GM21529 (cell line): ENCODE measurements at regions not wholly inside any gene's neighbourhood (a gene's known extent, or its start where the extent isn't known, plus 50 kb on each side); places are given as distances from the start of the nearest gene placed in this dataset.

Experiments used
- ATAC-seq: cut with Tn5 transposase; IDR thresholded peaks from one replicate; pipeline ENCODE4 v1.9.1; 2021; ENCODE audit not compliant: unreplicated experiment

DNA sequence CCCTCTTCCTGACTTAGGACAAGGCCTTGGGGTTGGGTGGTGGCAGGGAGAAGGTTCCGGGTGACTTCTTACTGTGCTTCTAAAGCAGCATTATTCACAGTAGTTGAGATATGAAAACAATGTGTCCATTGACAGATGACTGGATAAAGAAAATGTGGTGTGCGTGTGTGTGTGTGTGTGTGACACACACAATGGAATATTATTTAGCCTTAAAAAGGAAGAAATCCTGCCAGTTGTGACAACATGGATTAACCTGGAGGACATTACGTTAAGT lies 128.1 kb upstream of the RASGRP1 start:
- no peak for ATAC-seq

- ATAC-seq: no peak
Measured at GRCh38 chr15:38695249-38696108, 130.9 kb upstream of the RASGRP1 start.

DNA sequence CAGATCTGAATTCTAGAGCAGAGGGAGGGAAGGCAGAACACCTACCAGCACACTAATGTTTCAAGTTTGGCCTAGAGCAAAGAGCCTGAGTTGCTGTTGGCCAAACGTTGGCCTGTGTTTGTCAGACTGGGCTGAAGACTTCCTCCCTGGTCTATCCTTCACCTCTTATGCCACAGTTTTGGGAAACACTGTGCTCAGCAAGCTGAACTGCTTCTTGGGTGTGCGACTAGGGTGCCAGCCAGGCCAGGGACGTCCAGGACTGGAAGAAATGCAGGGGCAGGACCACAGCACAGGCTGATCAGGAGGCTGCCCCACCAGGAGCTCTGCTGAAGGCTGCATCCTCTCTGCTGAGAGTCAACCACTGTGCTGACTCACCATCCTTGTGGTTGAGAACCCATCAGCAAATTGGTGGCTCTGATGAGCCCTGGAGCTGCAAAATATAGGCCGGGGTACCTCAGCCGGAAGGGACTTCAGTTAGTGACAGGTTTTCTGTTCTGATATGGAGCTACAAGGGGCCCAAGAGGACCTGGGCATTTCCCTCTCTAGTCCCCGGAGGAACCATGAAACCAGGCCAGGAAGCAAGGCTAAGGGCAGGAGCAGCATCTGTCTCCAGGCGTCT lies 131.6 kb upstream of the RASGRP1 start:
- peak; percentile 56 for ATAC-seq

GRCh38 chr15:38696790-38697495 lies 132.3 kb upstream of the RASGRP1 start:
- no peak for ATAC-seq

GRCh38 chr15:38698254-38698653 lies 133.6 kb upstream of the RASGRP1 start:
- ATAC-seq: no peak

GRCh38 chr15:38699633-38700230 lies 135.1 kb upstream of the RASGRP1 start:
- peak; percentile 55 for ATAC-seq

GRCh38 chr15:38701149-38701548 lies 136.5 kb upstream of the RASGRP1 start:
- no peak for ATAC-seq

DNA sequence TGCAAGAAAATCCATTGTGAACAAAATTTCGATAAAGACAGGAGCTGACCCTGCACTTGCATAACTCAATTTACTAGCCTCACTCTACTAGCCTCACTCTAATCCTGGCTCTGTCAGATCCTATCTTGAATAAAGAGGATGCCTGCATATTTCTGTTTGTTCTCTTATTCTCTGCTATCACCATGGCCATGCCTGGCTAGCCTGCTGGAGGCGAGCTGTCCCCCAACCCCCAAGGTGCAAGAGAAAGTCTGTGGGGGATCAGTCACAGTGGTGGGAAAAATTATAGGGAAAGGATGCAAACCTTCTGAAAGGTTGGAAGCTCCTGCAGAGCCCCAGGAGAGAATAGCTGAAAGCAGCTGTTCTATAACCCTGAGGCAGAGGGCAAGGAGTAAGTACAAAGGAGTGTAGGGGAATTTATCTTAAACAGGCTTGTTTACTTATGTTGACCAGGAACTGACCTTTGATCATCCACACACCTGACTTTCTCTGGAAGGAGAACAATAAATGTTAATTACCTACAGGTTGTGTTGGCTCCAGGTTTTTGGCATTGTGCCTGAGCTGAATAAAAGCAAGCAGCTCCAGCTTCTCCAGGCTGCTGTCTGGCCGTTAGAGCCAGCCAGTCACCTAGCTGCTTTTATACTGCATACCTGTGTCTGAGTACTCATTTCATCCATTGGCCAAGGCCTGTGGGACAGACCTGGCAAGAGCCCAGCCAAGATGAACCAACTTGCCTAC lies 137.7 kb upstream of the RASGRP1 start:
- no peak for ATAC-seq

- no peak for ATAC-seq
Measured at GRCh38 chr15:38705436-38706219, 141.0 kb upstream of the RASGRP1 start.

DNA sequence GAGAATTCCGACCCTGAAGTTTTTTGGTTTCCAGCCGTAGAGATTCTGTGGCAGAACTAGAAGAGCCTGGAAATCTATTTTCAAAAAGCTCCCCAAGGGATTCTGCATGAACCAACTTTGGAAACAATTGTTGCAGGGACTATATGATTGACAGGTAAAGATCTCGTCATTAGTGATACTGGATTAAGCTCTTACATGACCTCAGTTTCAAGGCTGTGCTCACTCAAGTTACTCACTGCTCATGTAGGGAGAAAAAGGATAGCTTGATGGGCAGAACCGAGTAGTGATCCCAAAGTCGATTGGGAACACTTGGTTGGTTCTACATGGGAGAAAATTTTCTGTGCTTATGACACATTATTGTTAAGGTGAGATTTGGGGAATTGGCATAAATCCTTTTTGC lies 142.3 kb upstream of the RASGRP1 start:
- no peak for ATAC-seq

DNA sequence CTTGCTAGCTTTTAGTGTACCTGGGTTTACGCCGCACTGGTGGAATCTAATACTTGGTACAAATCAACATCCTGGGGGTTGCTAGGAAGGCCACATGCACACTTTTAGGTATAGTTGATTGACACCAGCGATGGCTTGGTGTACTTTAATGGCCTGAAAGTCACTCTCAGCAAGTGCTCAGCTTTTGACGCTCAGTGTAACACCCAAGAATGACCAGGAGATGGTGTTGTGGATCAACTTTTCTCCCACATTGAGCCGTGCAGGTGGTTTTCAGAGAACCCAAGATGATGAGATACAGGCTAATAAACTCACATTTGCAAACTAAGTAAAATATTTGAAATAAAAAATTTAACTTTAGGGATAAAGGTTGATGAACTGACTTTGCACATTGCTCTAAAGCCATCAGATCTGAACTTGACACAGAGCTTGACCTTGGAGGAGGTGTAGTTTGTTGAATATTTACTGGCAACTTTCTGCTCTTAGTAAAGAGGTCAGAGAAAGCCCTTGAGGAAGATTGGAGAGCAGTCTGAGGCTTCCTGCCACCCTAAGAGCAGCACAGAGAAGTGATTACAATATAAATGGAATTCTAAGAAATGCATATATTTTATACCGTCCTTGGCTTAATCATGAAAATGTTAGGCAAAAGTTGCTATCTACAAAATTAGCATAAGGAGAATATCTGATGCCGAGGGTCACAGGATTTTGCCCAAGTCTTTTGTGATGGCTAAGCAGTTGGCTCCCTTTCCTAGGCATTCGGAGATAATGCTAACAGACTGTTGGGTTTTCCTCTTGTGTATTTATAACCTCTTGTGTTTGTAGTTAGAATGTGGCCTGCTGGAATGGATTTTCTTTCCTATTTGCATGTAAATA lies 143.4 kb upstream of the RASGRP1 start:
- peak; percentile 78 for ATAC-seq

DNA sequence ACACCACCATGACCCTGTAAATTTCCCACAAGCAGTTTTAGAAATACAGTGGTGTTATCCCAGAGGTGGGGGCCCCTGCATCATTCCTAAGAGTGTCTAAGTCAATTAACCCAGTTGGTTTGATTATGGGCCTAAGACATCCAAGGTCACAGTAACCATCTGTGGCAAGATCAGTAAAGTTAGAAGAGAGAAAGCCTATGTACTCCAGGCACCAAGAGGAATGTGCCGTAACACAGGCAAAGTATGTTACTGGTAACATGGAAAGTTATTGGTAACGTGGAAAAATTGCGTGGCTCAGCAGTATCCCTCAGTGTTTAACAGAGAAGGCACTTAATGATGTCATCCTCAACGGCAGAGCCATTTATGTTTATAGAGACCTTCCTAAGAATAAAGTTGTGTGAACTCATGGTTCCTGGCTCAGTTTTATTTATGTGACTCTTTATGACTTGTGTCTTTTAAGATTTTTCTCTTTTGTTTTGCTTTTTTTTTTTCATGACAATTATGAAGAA lies 144.1 kb upstream of the RASGRP1 start:
- ATAC-seq: no peak

GRCh38 chr15:38709196-38709595 lies 144.6 kb upstream of the RASGRP1 start:
- no peak for ATAC-seq

DNA sequence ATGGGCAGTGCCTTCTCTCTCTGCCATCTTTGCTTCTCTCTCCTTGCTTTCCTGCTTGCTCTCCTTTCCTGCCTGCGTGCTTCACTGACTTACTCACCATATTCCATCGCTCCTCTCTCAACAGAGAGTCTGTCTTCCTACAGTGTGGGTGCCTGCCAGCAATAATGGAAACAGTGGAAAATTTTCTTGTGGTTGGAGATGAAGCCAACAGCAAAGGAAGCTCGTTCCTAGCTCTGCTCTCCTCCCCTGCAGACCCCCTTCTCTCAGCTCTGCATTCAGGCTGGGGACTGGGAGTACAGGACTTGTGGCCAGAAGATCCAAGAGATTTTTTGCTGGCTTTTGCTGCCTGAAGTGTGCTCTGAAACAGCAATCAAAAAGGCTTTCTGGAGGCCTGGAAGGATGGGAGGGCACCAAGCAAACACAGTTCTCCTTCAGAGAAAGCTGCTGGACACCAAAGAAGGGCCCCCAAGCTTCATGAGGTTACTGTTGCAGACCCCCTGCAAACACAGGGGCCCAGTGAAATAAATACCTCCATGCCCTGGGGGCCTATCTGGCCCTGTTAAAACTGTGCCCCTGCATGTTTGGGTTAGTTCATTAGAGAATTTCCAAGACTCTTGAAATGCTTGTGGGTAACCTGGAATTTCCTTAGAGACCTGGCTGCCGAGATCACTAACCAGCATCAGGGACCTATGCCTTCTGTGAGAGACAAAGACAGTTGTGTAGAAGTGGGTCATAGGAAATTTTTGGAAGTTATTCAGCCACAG lies 149.9 kb upstream of the RASGRP1 start:
- no peak for ATAC-seq

- no peak for ATAC-seq
Measured at GRCh38 chr15:38720893-38721567, 156.4 kb upstream of the RASGRP1 start.

GRCh38 chr15:38721568-38721945 lies 156.9 kb upstream of the RASGRP1 start:
- ATAC-seq: no peak

DNA sequence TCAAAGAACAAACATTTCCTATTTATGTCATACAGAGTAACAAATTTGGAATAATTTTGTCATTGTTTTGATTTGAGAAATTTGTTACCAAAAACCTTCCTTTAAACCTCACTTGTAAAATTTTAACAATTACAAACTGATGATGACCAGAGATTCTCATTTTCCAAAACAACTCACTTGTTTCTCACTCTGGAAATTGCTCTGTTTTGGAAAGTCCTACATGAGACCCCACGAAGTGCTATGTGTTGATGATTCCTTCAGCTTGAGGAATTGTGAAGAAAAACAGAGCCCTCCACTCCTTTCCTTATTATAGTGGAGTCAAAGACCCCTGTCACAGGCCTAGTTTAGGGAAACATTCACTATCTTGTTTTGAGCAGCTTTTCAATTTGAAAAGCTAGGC lies 157.6 kb upstream of the RASGRP1 start:
- ATAC-seq: no peak

- no peak for ATAC-seq
Measured at GRCh38 chr15:38724827-38725226, 160.2 kb upstream of the RASGRP1 start.
